Progenitor cell of endocrine pancreas (in vitro differentiated cells): ENCODE measurements at regions not wholly inside any gene's neighbourhood (a gene's known extent, or its start where the extent isn't known, plus 50 kb on each side); places are given as distances from the start of the nearest gene placed in this dataset.
"Not testable (repeated sequence)": the region's sequence is repeated elsewhere in the genome, so short reads cannot be mapped to it uniquely, and the experiment has no call there.

Source experiments
- DNase-seq: peaks from one replicate; pipeline ENCODE4 v3.0.0; 2021; ENCODE audit warnings: low spot score; ENCODE audit not compliant: unreplicated experiment
- H3K27ac Mint-ChIP-seq: 2 replicates; pipeline ENCODE4 v1.8.0; 2021; ENCODE audit warnings: mild to moderate bottlenecking, moderate library complexity, mixed read lengths
- H3K27me3 Mint-ChIP-seq: 2 replicates; pipeline ENCODE4 v1.8.0; 2021; ENCODE audit warnings: mixed read lengths
- H3K36me3 Mint-ChIP-seq: 2 replicates; pipeline ENCODE4 v1.8.0; 2022; ENCODE audit warnings: mixed read lengths; ENCODE audit not compliant: insufficient read depth
- H3K4me1 Mint-ChIP-seq: 2 replicates; pipeline ENCODE4 v1.8.0; 2021; ENCODE audit warnings: low read depth, mixed read lengths
- H3K4me3 Mint-ChIP-seq: 2 replicates; pipeline ENCODE4 v1.8.0; 2021; ENCODE audit warnings: low read depth, mild to moderate bottlenecking, moderate library complexity, mixed read lengths
- H3K9me3 Mint-ChIP-seq: 2 replicates; pipeline ENCODE4 v1.8.0; 2021; ENCODE audit warnings: low read depth, mixed read lengths
- CTCF ChIP-seq: fragments of 200-600 bp; sonication (generic); IDR thresholded peaks from one replicate; pipeline ENCODE4 v1.5.0; 2021; ENCODE audit warnings: antibody characterized with exemption, mild to moderate bottlenecking; ENCODE audit not compliant: unreplicated experiment

GRCh38 chr18:22601481-22601880 is 183.8 kb upstream of the CTAGE1 start:
- Mint-ChIP-seq H3K27ac (no peak overlapping the region), H3K4me1 (peaks cover 3% of the 10 kb centered on the region), H3K4me3 (no peak overlapping the region), H3K27me3 (peaks cover 9% of the 10 kb centered on the region), H3K36me3 (no peaks in the 10 kb centered on the region), H3K9me3 (no peaks in the 10 kb centered on the region)
- no peak for TF ChIP-seq CTCF
- DNase-seq = no peak

GRCh38 chr18:22602456-22602855 is 184.7 kb upstream of the CTAGE1 start:
- not testable (repeated sequence) for DNase-seq, H3K27me3 Mint-ChIP-seq, H3K4me1 Mint-ChIP-seq, H3K36me3 Mint-ChIP-seq, H3K27ac Mint-ChIP-seq, H3K9me3 Mint-ChIP-seq, H3K4me3 Mint-ChIP-seq

- H3K9me3 Mint-ChIP-seq = no peaks in the 10 kb centered on the region
- peaks cover 3% of the 10 kb centered on the region for H3K4me1 Mint-ChIP-seq
- no peak for TF ChIP-seq CTCF
- DNase-seq = no peak
- no peak overlapping the region for H3K27ac Mint-ChIP-seq
- no peak overlapping the region for H3K4me3 Mint-ChIP-seq
- peaks cover 9% of the 10 kb centered on the region for H3K27me3 Mint-ChIP-seq
- no peaks in the 10 kb centered on the region for H3K36me3 Mint-ChIP-seq
Observed at GRCh38 chr18:22603902-22604301, 186.2 kb upstream of the CTAGE1 start.

GRCh38 chr18:22604390-22604985 is 186.8 kb upstream of the CTAGE1 start:
- no peaks in the 10 kb centered on the region for H3K9me3 Mint-ChIP-seq
- no peaks in the 10 kb centered on the region for H3K36me3 Mint-ChIP-seq
- no peak overlapping the region for H3K27ac Mint-ChIP-seq
- H3K27me3 Mint-ChIP-seq = peaks cover 5% of the 10 kb centered on the region
- no peak for DNase-seq
- peaks cover 3% of the 10 kb centered on the region for H3K4me1 Mint-ChIP-seq
- H3K4me3 Mint-ChIP-seq = no peak overlapping the region
- TF ChIP-seq CTCF = no peak

- no peaks in the 10 kb centered on the region for H3K9me3 Mint-ChIP-seq
- DNase-seq = no peak
- H3K4me3 Mint-ChIP-seq = no peak overlapping the region
- H3K27ac Mint-ChIP-seq = no peak overlapping the region
- peaks cover 8% of the 10 kb centered on the region for H3K27me3 Mint-ChIP-seq
- TF ChIP-seq CTCF = no peak
- peaks cover 3% of the 10 kb centered on the region for H3K4me1 Mint-ChIP-seq
- H3K36me3 Mint-ChIP-seq = no peaks in the 10 kb centered on the region
Observed at GRCh38 chr18:22604986-22605421, 187.3 kb upstream of the CTAGE1 start.

GRCh38 chr18:22605736-22606135 is 188.0 kb upstream of the CTAGE1 start:
- Mint-ChIP-seq H3K4me3 (no peak overlapping the region), H3K4me1 (peaks cover 3% of the 10 kb centered on the region), H3K27me3 (peaks cover 8% of the 10 kb centered on the region), H3K27ac (no peak overlapping the region), H3K36me3 (no peaks in the 10 kb centered on the region), H3K9me3 (no peaks in the 10 kb centered on the region)
- TF ChIP-seq CTCF = no peak
- DNase-seq = no peak
